ENCODE measurements at regions not wholly inside any gene's neighbourhood (a gene's known extent, or its start where the extent isn't known, plus 50 kb on each side); places are given as distances from the start of the nearest gene placed in this dataset.

DNA sequence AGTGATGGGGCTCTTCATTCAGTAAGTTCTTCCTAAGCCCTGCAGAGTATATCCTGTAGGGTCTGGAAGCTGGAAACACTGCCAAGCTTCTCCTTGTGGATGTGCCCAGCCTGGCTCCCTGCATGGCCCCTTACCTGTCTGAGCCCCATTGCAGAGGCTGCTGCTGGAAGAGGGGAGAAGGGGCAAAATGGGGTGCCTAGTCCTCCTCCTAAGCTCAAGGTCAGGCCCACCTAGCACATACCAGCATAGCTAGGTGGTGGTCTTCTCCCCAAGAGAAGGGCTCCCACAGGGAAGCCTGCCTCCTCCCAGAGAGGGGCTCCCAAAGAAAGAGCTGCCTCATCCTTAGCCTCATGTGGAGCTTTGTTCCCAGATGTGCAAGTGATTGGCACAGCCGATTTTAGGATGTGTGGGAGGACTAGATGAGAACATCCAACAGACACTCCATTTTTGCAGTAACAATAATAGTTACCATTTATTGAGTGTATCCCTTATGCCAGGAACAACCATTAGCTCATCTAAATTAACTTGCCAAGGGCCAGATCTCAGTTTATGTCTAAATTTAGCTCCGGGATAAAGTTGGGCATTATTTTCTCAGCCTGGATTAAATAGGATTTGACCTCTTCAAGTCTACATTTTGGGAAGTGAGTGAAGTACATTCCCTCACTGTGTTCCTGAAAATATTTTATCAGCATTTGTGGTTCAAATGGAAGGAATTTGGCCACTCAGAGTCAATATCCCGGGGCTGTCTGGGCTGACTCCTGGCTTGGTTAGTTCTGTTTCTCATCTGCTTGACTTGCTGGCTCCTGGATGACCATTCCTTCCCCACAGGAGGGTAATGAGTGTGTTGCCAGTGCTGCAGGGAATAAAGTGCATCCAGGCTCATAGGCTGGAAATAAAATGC is 291.1 kb upstream of the ROPN1 start:
- no peaks in the 10 kb centered on the region for H3K27me3 ChIP-seq (ENCODE audit: insufficient read depth, low read depth, severe bottlenecking)
- DNase-seq: no peak
- no peaks in the 10 kb centered on the region; the same call in 1 of the 2 replicates for H3K36me3 ChIP-seq
- TF ChIP-seq, protein P1, sequence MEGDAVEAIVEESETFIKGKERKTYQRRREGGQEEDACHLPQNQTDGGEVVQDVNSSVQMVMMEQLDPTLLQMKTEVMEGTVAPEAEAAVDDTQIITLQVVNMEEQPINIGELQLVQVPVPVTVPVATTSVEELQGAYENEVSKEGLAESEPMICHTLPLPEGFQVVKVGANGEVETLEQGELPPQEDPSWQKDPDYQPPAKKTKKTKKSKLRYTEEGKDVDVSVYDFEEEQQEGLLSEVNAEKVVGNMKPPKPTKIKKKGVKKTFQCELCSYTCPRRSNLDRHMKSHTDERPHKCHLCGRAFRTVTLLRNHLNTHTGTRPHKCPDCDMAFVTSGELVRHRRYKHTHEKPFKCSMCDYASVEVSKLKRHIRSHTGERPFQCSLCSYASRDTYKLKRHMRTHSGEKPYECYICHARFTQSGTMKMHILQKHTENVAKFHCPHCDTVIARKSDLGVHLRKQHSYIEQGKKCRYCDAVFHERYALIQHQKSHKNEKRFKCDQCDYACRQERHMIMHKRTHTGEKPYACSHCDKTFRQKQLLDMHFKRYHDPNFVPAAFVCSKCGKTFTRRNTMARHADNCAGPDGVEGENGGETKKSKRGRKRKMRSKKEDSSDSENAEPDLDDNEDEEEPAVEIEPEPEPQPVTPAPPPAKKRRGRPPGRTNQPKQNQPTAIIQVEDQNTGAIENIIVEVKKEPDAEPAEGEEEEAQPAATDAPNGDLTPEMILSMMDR (IDR thresholded peaks at IDR 0.05; ENCODE audit: low read depth, low read length): no peak
- no peaks in the 10 kb centered on the region for H3K9me3 ChIP-seq (ENCODE audit: severe bottlenecking)
- H3K27ac ChIP-seq: no peak overlapping the region
- H3K4me3 ChIP-seq (ENCODE audit: low read depth, low read length): no peak overlapping the region

DNA sequence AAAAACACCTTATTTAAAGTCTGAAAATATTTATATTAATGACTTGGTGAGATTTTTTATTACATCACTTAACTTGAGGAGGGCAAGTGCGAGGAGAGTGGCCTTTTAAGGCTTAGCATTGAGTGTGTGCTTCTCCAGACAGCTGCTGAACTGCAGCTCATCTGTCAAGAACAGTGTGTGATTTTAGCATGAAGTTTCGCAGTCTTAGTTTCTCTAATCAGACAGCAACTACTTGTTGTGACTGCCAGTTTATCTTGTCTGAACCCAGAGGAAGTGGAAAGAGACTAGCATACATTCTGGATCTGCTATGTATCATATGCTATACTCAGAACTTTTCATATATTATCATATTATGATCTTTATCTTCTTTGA is 291.7 kb upstream of the ROPN1 start:
- H3K9me3 ChIP-seq (ENCODE audit: severe bottlenecking): no peaks in the 10 kb centered on the region
- no peaks in the 10 kb centered on the region for H3K27me3 ChIP-seq (ENCODE audit: insufficient read depth, low read depth, severe bottlenecking)
- DNase-seq: no peak
- H3K4me3 ChIP-seq (ENCODE audit: low read depth, low read length): no peak overlapping the region
- TF ChIP-seq, protein P1 (IDR thresholded peaks at IDR 0.05; ENCODE audit: low read depth, low read length): no peak
- no peaks in the 10 kb centered on the region; the same call in 1 of the 2 replicates for H3K36me3 ChIP-seq
- H3K27ac ChIP-seq: no peak overlapping the region

DNA sequence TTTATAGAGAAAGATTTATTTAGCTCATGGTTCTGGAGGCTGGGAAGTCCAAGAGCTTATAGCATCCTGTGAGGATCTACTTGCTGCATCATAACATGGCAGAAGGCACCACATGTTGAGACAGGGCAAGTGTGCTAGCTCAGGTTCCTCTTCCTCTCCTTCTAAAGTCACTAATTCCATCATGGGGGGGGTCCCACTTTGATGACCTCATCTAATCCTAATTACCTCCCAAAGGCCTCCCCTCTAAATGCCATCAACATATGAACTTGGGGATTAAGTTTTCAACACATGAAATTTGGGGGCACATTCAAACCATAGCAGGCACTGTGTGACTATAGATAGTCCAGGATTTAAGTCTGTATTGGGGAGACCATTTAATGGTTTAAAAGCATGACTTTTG is 297.1 kb upstream of the ROPN1 start:
- no peak overlapping the region for H3K27ac ChIP-seq
- no peaks in the 10 kb centered on the region for H3K9me3 ChIP-seq (ENCODE audit: severe bottlenecking)
- no peaks in the 10 kb centered on the region for H3K36me3 ChIP-seq
- no peaks in the 10 kb centered on the region for H3K27me3 ChIP-seq (ENCODE audit: insufficient read depth, low read depth, severe bottlenecking)
- TF ChIP-seq, protein P1 (IDR thresholded peaks at IDR 0.05; ENCODE audit: low read depth, low read length): no peak
- no peak for DNase-seq
- no peak overlapping the region for H3K4me3 ChIP-seq (ENCODE audit: low read depth, low read length)

DNA sequence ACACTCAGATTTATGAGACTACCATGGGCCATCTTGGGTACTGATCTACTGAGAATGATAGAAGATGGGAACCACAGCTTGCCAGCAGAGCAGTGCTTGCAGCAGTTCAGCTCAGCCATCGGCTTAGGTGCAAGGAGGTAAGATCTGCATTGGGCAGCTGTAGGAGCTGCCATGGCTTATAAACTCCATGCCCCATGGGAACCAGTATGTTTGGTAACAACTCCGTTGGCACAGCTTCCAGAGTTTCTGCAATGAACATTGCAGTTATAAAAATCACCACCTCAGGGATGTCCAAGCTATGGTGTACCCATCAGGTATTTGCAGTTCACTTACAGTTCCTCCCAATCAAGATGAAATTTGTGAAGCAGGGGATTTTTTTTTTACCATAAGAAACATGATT is 299.1 kb upstream of the ROPN1 start:
- H3K27ac ChIP-seq: no peak overlapping the region
- TF ChIP-seq, protein P1 (IDR thresholded peaks at IDR 0.05; ENCODE audit: low read depth, low read length): no peak
- no peak for DNase-seq
- H3K36me3 ChIP-seq: no peaks in the 10 kb centered on the region
- no peaks in the 10 kb centered on the region for H3K9me3 ChIP-seq (ENCODE audit: severe bottlenecking)
- no peak overlapping the region for H3K4me3 ChIP-seq (ENCODE audit: low read depth, low read length)
- H3K27me3 ChIP-seq (ENCODE audit: insufficient read depth, low read depth, severe bottlenecking): no peaks in the 10 kb centered on the region

DNA sequence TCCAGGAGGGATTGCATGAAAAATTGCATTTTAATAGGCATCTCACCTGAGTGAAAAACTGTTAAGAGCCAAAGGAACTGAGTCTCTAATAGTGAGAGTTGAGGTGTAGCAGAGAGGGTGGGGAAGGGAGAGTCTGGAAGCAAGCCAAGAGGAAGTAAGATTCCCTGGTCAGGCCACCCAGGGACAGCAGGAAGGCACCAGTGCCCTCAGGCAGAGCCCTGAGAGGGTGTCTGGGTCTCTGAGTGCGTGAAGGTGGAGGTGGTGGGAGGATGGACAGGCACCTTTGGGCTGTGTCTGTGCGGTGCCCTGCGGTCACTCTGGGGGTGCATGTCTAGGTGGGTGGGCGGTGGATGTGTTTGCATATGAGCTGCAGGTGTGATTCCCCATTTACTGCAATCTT is 300.4 kb upstream of the ROPN1 start:
- DNase-seq: no peak
- TF ChIP-seq, protein P1 (IDR thresholded peaks at IDR 0.05; ENCODE audit: low read depth, low read length): no peak
- Histone ChIP-seq H3K27ac (no peak overlapping the region), H3K27me3 (ENCODE audit: insufficient read depth, low read depth, severe bottlenecking) (no peaks in the 10 kb centered on the region), H3K36me3 (no peaks in the 10 kb centered on the region), H3K9me3 (ENCODE audit: severe bottlenecking) (no peaks in the 10 kb centered on the region), H3K4me3 (ENCODE audit: low read depth, low read length) (no peak overlapping the region)
